ENCODE measurements at regions not wholly inside any gene's neighbourhood (a gene's known extent, or its start where the extent isn't known, plus 50 kb on each side); places are given as distances from the start of the nearest gene placed in this dataset.

DNA sequence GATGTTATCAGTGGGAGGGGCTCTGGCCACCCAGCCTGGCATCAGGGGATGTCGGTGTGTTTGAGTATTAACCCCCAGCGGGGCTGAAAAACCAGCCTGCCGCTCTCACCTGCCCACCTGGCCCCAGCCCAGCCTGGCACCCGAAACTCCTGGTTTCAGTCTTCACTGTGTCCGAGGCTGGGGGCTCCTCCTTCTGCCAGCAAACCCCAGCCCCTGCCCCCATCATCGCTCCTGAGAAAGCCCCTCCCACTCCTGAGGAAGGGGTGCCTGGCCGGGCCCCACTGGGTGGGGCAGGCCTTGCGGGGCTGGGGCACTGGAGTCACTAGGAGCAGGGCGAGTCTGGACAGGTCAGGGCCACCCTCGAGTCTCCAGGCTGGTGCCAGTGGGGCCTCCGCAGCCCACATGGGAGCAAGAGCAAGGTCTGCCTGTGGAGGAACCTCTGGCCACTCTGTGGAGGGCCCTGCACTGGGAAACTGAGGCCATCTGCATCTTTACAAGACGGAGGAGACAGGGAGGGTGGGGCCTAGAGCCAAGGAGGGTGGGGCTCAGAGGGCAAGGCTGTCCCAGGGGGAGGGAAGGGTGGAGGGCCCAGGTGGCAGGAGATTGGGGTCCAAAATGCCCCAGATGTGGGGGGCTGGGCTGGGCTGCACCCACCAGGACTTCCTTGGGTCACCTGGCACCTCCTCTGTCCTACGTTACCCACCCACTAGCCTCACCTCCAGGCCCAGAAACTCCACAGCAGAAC, 51.5 kb upstream of the NOTCH1 start:
- TF ChIP-seq EP300 (IDR thresholded peaks at IDR 0.05): no peak
- no peak for TF ChIP-seq POLR2A (IDR thresholded peaks at IDR 0.05)
- no peak for TF ChIP-seq CTCF (IDR thresholded peaks at IDR 0.05)
- no peak for TF ChIP-seq POLR2AphosphoS5 (IDR thresholded peaks at IDR 0.05)
- Histone ChIP-seq H3K27ac (peak overlapping the region in 1 of 4 donors; percentile 39), H3K4me3 (no peak overlapping the region), H3K36me3 (no peaks in the 10 kb centered on the region), H3K27me3 (peaks cover 0 to 10% (median 0%) of the 10 kb centered on the region in 3 donors), H3K9me3 (no peaks in the 10 kb centered on the region), H3K4me1 (peaks cover 0 to 13% (median 7%) of the 10 kb centered on the region in 4 donors)
- DNase-seq: no peak
- intact Hi-C loops (cut with DNase I): no loop called here
- WGBS, 2 donors: 27 to 67% methylated on average over 13 of the region's 13 CpGs

DNA sequence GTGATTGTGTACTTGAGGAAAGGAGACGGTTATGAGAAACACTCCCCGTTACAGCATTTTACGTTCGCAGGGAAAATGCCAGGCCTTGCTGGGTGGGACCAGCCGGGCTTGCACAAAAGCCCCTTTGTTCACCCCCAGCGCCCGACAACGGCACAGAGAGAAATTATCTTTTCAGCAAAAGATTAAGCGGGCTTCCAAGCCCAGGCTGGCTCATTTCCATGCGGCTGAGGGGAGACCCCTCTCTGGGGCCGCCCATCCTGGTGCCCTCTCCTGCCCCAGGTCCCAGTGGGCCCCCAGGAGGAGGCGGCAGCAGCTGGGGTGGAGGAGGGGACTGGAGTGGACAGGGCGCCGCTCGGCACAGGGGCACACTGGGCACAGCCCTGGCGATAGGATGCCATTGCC, 50.8 kb upstream of the NOTCH1 start:
- no peak for DNase-seq
- peak overlapping the region in 1 of 4 donors; percentile 39 for H3K27ac ChIP-seq
- no peaks in the 10 kb centered on the region for H3K36me3 ChIP-seq
- H3K4me1 ChIP-seq: peaks cover 0 to 6% (median 2%) of the 10 kb centered on the region in 4 donors
- peaks cover 0 to 10% (median 0%) of the 10 kb centered on the region in 3 donors for H3K27me3 ChIP-seq
- H3K4me3 ChIP-seq: no peak overlapping the region
- intact Hi-C loops (cut with DNase I): no loop called here
- WGBS, 2 donors: 20 to 74% methylated on average over 16 of the region's 16 CpGs
- H3K9me3 ChIP-seq: no peaks in the 10 kb centered on the region
- TF ChIP-seq POLR2AphosphoS5 (IDR thresholded peaks at IDR 0.05) (no peak), CTCF (IDR thresholded peaks at IDR 0.05) (no peak), POLR2A (IDR thresholded peaks at IDR 0.05) (no peak), EP300 (IDR thresholded peaks at IDR 0.05) (no peak)

- intact Hi-C loops (cut with DNase I): no loop called here
- no peaks in the 10 kb centered on the region for H3K9me3 ChIP-seq
- H3K27me3 ChIP-seq: peaks cover 0 to 10% (median 0%) of the 10 kb centered on the region in 3 donors
- H3K27ac ChIP-seq: no peak overlapping the region
- no peaks in the 10 kb centered on the region for H3K36me3 ChIP-seq
- no peak for TF ChIP-seq CTCF (IDR thresholded peaks at IDR 0.05)
- TF ChIP-seq POLR2AphosphoS5 (IDR thresholded peaks at IDR 0.05): no peak
- TF ChIP-seq EP300 (IDR thresholded peaks at IDR 0.05): no peak
- TF ChIP-seq POLR2A (IDR thresholded peaks at IDR 0.05): no peak
- H3K4me3 ChIP-seq: no peak overlapping the region
- DNase-seq: no peak
- WGBS, 2 donors: 16 to 61% methylated on average over 8 of the region's 8 CpGs
- H3K4me1 ChIP-seq: peaks cover 0 to 5% (median 0%) of the 10 kb centered on the region in 4 donors
These were observed 50.4 kb upstream of the NOTCH1 start for GRCh38 chr9:136596217-136596616.

GRCh38 chr9:136595245-136596153, 49.7 kb upstream of the NOTCH1 start:
- no peak for TF ChIP-seq EP300 (IDR thresholded peaks at IDR 0.05)
- no peak for TF ChIP-seq POLR2AphosphoS5 (IDR thresholded peaks at IDR 0.05)
- TF ChIP-seq POLR2A (IDR thresholded peaks at IDR 0.05): no peak
- TF ChIP-seq CTCF (IDR thresholded peaks at IDR 0.05): no peak
- H3K27ac ChIP-seq: no peak overlapping the region
- intact Hi-C loops (cut with DNase I): no loop called here
- H3K27me3 ChIP-seq: peaks cover 0 to 10% (median 0%) of the 10 kb centered on the region in 3 donors
- DNase-seq: no peak
- no peaks in the 10 kb centered on the region for H3K36me3 ChIP-seq
- 64 to 79% methylated on average over 33 of the region's 33 CpGs for WGBS, 2 donors
- peaks cover 0 to 5% (median 0%) of the 10 kb centered on the region in 4 donors for H3K4me1 ChIP-seq
- no peak overlapping the region for H3K4me3 ChIP-seq
- no peaks in the 10 kb centered on the region for H3K9me3 ChIP-seq
